Kidney epithelial cell (primary cell): ENCODE measurements at regions not wholly inside any gene's neighbourhood (a gene's known extent, or its start where the extent isn't known, plus 50 kb on each side); places are given as distances from the start of the nearest gene placed in this dataset.
"Not testable (repeated sequence)": the region's sequence is repeated elsewhere in the genome, so short reads cannot be mapped to it uniquely, and the experiment has no call there.

Source experiments
- DNase-seq: peaks from one replicate; pipeline ENCODE4 v3.0.0-alpha.2; 2010; ENCODE audit warnings: low read depth
- H3K27me3 ChIP-seq: 2 replicates; pipeline ENCODE4 v1.6.0; 2011; ENCODE audit warnings: low read length; ENCODE audit not compliant: control insufficient read depth, insufficient read depth
- H3K36me3 ChIP-seq: 2 replicates; pipeline ENCODE4 v1.5.1; 2011; ENCODE audit warnings: low read length; ENCODE audit not compliant: control insufficient read depth, insufficient read depth
- H3K4me3 ChIP-seq: 2 replicates; pipeline ENCODE4 v1.5.1; 2011; ENCODE audit warnings: low read depth, mild to moderate bottlenecking, control low read depth, low read length
- TF ChIP-seq, protein P1 (sequence below): IDR thresholded peaks from 2 replicates; pipeline ENCODE4 v1.5.1; 2011; ENCODE audit warnings: mild to moderate bottlenecking, moderate library complexity, low read length, control low read depth, inconsistent platforms; ENCODE audit not compliant: insufficient read depth, poor library complexity, severe bottlenecking

DNA sequence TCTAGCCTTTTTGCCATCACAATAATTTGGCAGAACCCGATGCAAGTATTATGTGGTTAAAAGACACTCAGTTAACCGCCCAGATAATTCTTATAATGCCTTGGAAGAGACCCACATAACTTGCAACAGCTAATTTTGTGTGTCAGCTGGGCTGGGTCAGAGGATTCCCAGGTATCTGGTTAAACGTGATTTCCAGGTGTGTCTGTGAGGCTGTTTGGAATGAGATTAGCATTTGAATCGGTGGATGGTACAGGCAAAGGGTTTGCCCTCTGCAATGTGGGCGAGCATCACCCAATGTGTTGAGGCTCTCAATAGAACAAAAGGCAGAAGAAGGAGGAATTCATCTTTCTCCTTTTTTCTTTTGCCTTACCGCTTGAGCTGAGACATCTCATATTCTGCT lies 314.2 kb upstream of the PUDP start:
- H3K27me3 ChIP-seq: no peaks in the 10 kb centered on the region
- DNase-seq: no peak
- H3K4me3 ChIP-seq: no peak overlapping the region
- H3K36me3 ChIP-seq: no peaks in the 10 kb centered on the region
- TF ChIP-seq, protein P1, sequence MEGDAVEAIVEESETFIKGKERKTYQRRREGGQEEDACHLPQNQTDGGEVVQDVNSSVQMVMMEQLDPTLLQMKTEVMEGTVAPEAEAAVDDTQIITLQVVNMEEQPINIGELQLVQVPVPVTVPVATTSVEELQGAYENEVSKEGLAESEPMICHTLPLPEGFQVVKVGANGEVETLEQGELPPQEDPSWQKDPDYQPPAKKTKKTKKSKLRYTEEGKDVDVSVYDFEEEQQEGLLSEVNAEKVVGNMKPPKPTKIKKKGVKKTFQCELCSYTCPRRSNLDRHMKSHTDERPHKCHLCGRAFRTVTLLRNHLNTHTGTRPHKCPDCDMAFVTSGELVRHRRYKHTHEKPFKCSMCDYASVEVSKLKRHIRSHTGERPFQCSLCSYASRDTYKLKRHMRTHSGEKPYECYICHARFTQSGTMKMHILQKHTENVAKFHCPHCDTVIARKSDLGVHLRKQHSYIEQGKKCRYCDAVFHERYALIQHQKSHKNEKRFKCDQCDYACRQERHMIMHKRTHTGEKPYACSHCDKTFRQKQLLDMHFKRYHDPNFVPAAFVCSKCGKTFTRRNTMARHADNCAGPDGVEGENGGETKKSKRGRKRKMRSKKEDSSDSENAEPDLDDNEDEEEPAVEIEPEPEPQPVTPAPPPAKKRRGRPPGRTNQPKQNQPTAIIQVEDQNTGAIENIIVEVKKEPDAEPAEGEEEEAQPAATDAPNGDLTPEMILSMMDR: no peak

DNA sequence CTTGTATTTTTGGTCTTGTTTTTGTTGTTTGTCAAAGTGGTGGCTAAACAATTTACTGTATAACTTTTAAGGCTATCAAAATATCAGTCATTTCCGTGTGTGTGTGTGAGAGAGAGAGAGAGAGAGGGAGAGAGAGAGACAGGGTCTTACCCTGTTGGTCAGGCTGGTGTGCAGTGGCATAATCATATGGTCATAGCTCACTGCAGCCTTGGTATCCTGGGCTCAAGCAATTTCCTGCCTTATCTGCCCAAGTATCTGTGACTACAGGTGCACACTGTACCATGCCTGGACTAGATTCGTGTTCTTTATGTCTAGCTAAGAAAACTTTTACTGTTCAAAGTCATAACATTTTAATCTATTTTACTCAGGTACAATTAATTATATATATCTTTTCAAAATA lies 313.1 kb upstream of the PUDP start:
- H3K4me3 ChIP-seq, H3K36me3 ChIP-seq, H3K27me3 ChIP-seq, DNase-seq: not testable (repeated sequence)

DNA sequence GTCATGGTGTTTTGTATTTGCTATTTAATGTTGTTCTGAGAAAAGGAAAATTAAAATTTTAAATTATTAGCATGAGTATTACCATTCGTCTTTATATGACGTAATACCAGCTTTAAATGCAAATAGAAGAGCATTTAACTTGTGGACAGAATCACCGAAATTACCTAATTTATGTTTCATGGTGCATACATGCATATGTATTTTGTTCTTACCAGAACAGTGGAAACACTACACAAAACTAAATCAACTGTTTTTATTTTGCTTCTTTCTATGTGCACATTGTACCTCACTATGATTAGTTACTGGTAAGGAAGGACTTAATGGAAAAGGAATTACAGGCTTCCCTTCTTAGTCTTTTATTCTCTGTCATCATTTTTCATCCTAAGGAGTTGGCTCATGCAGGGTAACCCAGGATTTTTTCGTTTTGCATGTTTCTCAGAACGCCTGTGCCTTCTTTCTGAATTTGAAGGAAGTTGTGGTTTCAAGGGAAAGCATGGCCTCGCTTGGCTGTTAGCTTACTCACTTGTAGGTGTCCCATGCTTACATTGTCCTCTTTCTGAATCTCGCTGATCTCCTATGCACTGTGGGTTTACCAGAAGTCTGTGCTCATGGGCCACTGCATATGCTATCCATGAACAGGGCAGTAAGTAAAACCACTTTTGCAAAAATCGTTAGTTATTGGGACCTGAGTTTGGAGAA lies 300.0 kb upstream of the PUDP start:
- Histone ChIP-seq H3K4me3 (no peak overlapping the region), H3K36me3 (no peaks in the 10 kb centered on the region), H3K27me3 (no peaks in the 10 kb centered on the region)
- no peak for DNase-seq
- TF ChIP-seq, protein P1: no peak

DNA sequence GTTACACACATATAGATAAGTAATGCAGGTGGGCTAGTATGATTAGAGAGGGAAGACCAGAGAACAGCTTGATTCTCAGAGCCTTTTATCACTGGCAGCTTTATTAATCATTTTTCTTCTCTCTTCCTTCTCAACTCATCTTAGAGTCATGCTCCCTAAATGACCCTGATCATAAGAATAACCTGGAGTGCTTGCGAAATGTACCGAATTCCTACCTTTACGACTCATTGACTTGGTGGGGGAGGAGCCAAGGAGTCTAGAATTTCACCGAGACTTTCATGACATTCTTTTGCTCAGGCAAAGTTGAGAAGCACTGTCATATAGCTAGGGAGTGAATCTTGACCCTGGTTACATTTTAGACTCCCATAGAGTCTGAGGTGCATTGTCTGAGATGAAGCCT lies 298.9 kb upstream of the PUDP start:
- no peak for DNase-seq
- Histone ChIP-seq H3K36me3 (no peaks in the 10 kb centered on the region), H3K27me3 (no peaks in the 10 kb centered on the region), H3K4me3 (no peak overlapping the region)
- TF ChIP-seq, protein P1: no peak

DNA sequence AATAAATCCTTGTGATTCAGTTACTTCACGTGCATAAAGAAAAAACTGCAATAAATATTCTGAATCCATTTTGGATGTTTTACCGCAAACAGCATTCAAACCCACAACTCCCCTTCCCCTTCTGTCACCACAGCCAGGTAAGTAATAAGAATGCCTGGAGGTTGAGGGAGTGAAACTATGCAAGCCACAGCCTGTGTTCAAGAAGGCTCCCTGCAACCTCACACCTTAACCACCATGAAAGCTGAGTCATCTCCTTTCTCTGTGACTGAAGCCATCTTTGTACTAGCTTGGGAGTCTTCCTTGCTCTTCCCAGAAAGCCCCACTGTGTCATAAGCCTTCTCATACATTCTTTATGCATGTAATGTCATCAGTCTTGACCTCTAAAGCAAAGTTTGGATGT lies 297.0 kb upstream of the PUDP start:
- Histone ChIP-seq H3K4me3 (no peak overlapping the region), H3K27me3 (no peaks in the 10 kb centered on the region), H3K36me3 (no peaks in the 10 kb centered on the region)
- DNase-seq: no peak
- TF ChIP-seq, protein P1: no peak

DNA sequence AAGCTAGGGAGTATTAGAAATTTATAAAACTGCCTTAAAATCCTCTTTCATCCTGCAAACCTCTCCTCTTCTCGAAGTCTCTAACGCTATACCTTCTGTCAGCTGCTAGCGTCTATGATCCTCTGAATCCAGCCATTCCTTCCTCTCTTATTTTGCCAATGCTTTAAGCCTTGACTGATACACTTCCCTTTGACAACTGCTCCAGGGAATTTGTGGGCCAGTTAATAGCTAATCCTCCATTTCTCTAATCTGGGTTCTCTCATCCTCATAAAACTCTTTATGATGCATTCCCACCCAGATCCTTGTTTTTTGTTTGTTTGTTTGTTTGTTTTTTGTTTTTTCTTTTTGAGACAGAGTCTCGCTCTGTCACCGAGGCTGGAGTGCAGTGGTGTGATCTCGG lies 293.6 kb upstream of the PUDP start:
- TF ChIP-seq, protein P1: no peak
- no peaks in the 10 kb centered on the region for H3K36me3 ChIP-seq
- H3K27me3 ChIP-seq: no peaks in the 10 kb centered on the region
- no peak for DNase-seq
- H3K4me3 ChIP-seq: no peak overlapping the region
